H1 (cell line): ENCODE measurements at regions not wholly inside any gene's neighbourhood (a gene's known extent, or its start where the extent isn't known, plus 50 kb on each side); places are given as distances from the start of the nearest gene placed in this dataset.

Source experiments
- CTCF ChIA-PET: fragments of 300-600 bp; sonication (Branson Sonifier 250); formaldehyde crosslinking; loops from one replicate; lab custom pipeline; 2021; ENCODE audit not compliant: partially characterized antibody; lab: Charles Lee
- POLR2A ChIA-PET: fragments of 300-600 bp; sonication (Branson Sonifier 250); formaldehyde crosslinking; loops from one replicate; lab custom pipeline; 2021; ENCODE audit warnings: inconsistent platforms; ENCODE audit not compliant: partially characterized antibody; lab: Charles Lee
- DNase-seq, 2 experiments: peaks; one replicate each; pipeline versions ENCODE4 v3.0.0 to v3.0.0-alpha.2; 2010 to 2022; ENCODE audit warnings: low spot score in 2 of 2, low read depth in 1 of 2, mixed read lengths in 1 of 2
- FAIRE-seq: peaks from 2 replicates; lab custom pipeline; 2011; peaks lifted over from hg19 to GRCh38; lab: Jason Lieb, UNC
- H2AFZ ChIP-seq: 2 replicates; pipeline ENCODE4 v1.8.1; 2012; ENCODE audit warnings: low read length, inconsistent platforms
- H2AK5ac ChIP-seq: 2 replicates; pipeline ENCODE4 v1.6.1; 2013; ENCODE audit warnings: low read depth, low read length
- H2BK120ac ChIP-seq: replicated peaks from 2 replicates; pipeline ENCODE3; 2013; ENCODE audit warnings: low read depth, low read length, inconsistent platforms
- H2BK12ac ChIP-seq: 2 replicates; pipeline ENCODE4 v1.6.1; 2013; ENCODE audit warnings: low read depth, low read length
- H2BK15ac ChIP-seq: 2 replicates; pipeline ENCODE4 v1.6.1; 2013; ENCODE audit warnings: low read length
- H2BK20ac ChIP-seq: 2 replicates; pipeline ENCODE4 v1.6.1; 2013; ENCODE audit warnings: low read length
- H2BK5ac ChIP-seq: 2 replicates; pipeline ENCODE4 v1.6.1; 2013; ENCODE audit warnings: low read depth, low read length
- H3K14ac ChIP-seq: 2 replicates; pipeline ENCODE4 v1.6.1; 2013; ENCODE audit warnings: inconsistent platforms; ENCODE audit not compliant: insufficient read length
- H3K18ac ChIP-seq: 2 replicates; pipeline ENCODE4 v1.6.1; 2013; ENCODE audit warnings: low read length; ENCODE audit errors: extremely low read depth
- H3K23ac ChIP-seq: 2 replicates; pipeline ENCODE4 v1.6.1; 2013; ENCODE audit warnings: inconsistent platforms; ENCODE audit not compliant: insufficient read length
- H3K23me2 ChIP-seq: 2 replicates; pipeline ENCODE4 v1.6.1; 2013; ENCODE audit warnings: low read depth, low read length
- H3K27ac ChIP-seq: 2 replicates; pipeline ENCODE4 v1.6.1; 2011; ENCODE audit warnings: low read depth, low read length, inconsistent platforms
- H3K27me3 ChIP-seq, 4 experiments: replicated peaks in 1 of 4; 1 replicate in 1 of 4; 2 replicates in 3 of 4; pipeline versions ENCODE4 v1.6.1 to v1.8.1; 2011 to 2013; ENCODE audit warnings: low read length in 3 of 4, mild to moderate bottlenecking in 3 of 4, inconsistent platforms in 2 of 4, mixed read lengths in 2 of 4, moderate library complexity in 1 of 4; ENCODE audit not compliant: control insufficient read depth in 3 of 4, insufficient read depth in 3 of 4; ENCODE audit errors: extremely low read depth in 1 of 4
- H3K36me3 ChIP-seq, 4 experiments: 2 replicates each; pipeline versions ENCODE4 v1.6.1 to v1.8.1; 2011 to 2013; ENCODE audit warnings: mild to moderate bottlenecking in 4 of 4, low read length in 3 of 4, moderate library complexity in 2 of 4, control low read depth in 1 of 4, inconsistent platforms in 1 of 4; ENCODE audit not compliant: insufficient read depth in 4 of 4, control insufficient read depth in 2 of 4
- H3K4ac ChIP-seq: replicated peaks from 2 replicates; pipeline ENCODE3; 2013; ENCODE audit warnings: low read length, low read depth, mixed read lengths, inconsistent platforms; ENCODE audit not compliant: insufficient read length
- H3K4me1 ChIP-seq, 4 experiments: replicated peaks in 1 of 4; 1 replicate in 1 of 4; 2 replicates in 3 of 4; pipeline versions ENCODE4 v1.6.1 to v1.8.1; 2011 to 2013; ENCODE audit warnings: low read length in 3 of 4, inconsistent platforms in 2 of 4, mixed read lengths in 1 of 4; ENCODE audit not compliant: insufficient read depth in 4 of 4, control insufficient read depth in 3 of 4
- H3K4me2 ChIP-seq, 2 experiments: 2 replicates each; pipeline versions ENCODE4 v1.6.1 to v1.8.1; 2011 to 2013; ENCODE audit warnings: low read depth in 2 of 2, low read length in 2 of 2, control low read depth in 1 of 2, inconsistent platforms in 1 of 2, mild to moderate bottlenecking in 1 of 2; ENCODE audit not compliant: insufficient read depth in 1 of 2
- H3K4me3 ChIP-seq, 4 experiments: fragments of 200-600, 300-600 bp in 1 of 4; sonication (generic), shearing (Covaris generic), sonication (Bioruptor Twin) in 1 of 4; 2 replicates each; pipeline versions ENCODE4 v1.5.1 to v1.8.1; 2011 to 2016; ENCODE audit warnings: low read length in 4 of 4, low read depth in 3 of 4, control low read depth in 2 of 4, inconsistent platforms in 2 of 4, mild to moderate bottlenecking in 2 of 4, mixed read lengths in 1 of 4, moderate library complexity in 1 of 4; ENCODE audit not compliant: insufficient read depth in 2 of 4; ENCODE audit errors: extremely low read depth in 1 of 4
- H3K56ac ChIP-seq: replicated peaks from 2 replicates; pipeline ENCODE3; 2013; ENCODE audit warnings: low read depth, mild to moderate bottlenecking, mixed read lengths, low read length, inconsistent platforms; ENCODE audit not compliant: insufficient read length
- H3K79me1 ChIP-seq: 2 replicates; pipeline ENCODE4 v1.6.1; 2013; ENCODE audit warnings: low read depth, low read length, control low read depth
- H3K79me2 ChIP-seq, 2 experiments: 2 replicates each; pipeline versions ENCODE4 v1.6.1 to v1.8.1; 2012 to 2013; ENCODE audit warnings: low read length in 2 of 2, mild to moderate bottlenecking in 2 of 2, inconsistent platforms in 1 of 2; ENCODE audit not compliant: insufficient read depth in 2 of 2, control insufficient read depth in 1 of 2
- H3K9ac ChIP-seq, 4 experiments: replicated peaks in 1 of 4; 1 replicate in 1 of 4; 2 replicates in 3 of 4; pipeline versions ENCODE4 v1.6.1 to v1.8.1; 2011 to 2013; ENCODE audit warnings: low read depth in 3 of 4, low read length in 3 of 4, control low read depth in 2 of 4, mild to moderate bottlenecking in 2 of 4, moderate library complexity in 2 of 4, inconsistent platforms in 1 of 4; ENCODE audit errors: extremely low read depth in 1 of 4
- H3K9me3 ChIP-seq, 2 experiments: 2 replicates each; pipeline versions ENCODE4 v1.6.1 to v1.8.1; 2012 to 2013; ENCODE audit warnings: mild to moderate bottlenecking in 2 of 2, moderate library complexity in 2 of 2, control low read depth in 1 of 2, inconsistent platforms in 1 of 2, low read depth in 1 of 2, low read length in 1 of 2, mixed read lengths in 1 of 2; ENCODE audit not compliant: insufficient read depth in 2 of 2
- H4K20me1 ChIP-seq, 2 experiments: replicated peaks in 1 of 2; 2 replicates each; pipeline versions ENCODE3 to v1.8.1; 2011 to 2013; ENCODE audit warnings: inconsistent platforms in 2 of 2, low read length in 2 of 2, mild to moderate bottlenecking in 1 of 2; ENCODE audit not compliant: insufficient read depth in 2 of 2, control insufficient read depth in 1 of 2
- H4K5ac ChIP-seq: 2 replicates; pipeline ENCODE4 v1.6.1; 2013; ENCODE audit warnings: low read length, low read depth, mixed read lengths, inconsistent platforms; ENCODE audit not compliant: insufficient read length
- H4K8ac ChIP-seq: 2 replicates; pipeline ENCODE4 v1.8.0; 2013; ENCODE audit warnings: mild to moderate bottlenecking, moderate library complexity, low read length, inconsistent platforms; ENCODE audit not compliant: insufficient read depth; ENCODE audit errors: extremely low read depth
- H4K91ac ChIP-seq: replicated peaks from 2 replicates; pipeline ENCODE3; 2013; ENCODE audit warnings: low read length, mixed read lengths, inconsistent platforms; ENCODE audit not compliant: insufficient read length
- CHD1 ChIP-seq: IDR thresholded peaks from 2 replicates; pipeline ENCODE4 v1.6.1; 2012; ENCODE audit warnings: low read depth, low read length, improper control_type of control experiment
- CTBP2 ChIP-seq: IDR thresholded peaks from 2 replicates; pipeline ENCODE4 v1.7.0; 2011; ENCODE audit warnings: borderline replicate concordance, mild to moderate bottlenecking, moderate library complexity, mixed read lengths, low read length; ENCODE audit not compliant: insufficient read depth, insufficient read length
- JUN ChIP-seq: IDR thresholded peaks from 2 replicates; pipeline ENCODE4 v1.6.1; 2011; ENCODE audit warnings: low read depth, mild to moderate bottlenecking, improper control_type of control experiment, low read length
- JUND ChIP-seq: IDR thresholded peaks from 2 replicates; pipeline ENCODE4 v1.6.1; 2011; ENCODE audit warnings: mild to moderate bottlenecking, improper control_type of control experiment, low read length
- KDM1A ChIP-seq: fragments of 200-600, 300-600 bp; sonication (generic); IDR thresholded peaks from 2 replicates; pipeline ENCODE4 v1.7.1; 2016; ENCODE audit warnings: mild to moderate bottlenecking, low read length, borderline replicate concordance
- POLR2A ChIP-seq, 2 experiments: IDR thresholded peaks; 1 replicate in 1 of 2; 2 replicates in 1 of 2; pipeline ENCODE4 v1.6.1; 2011; ENCODE audit warnings: low read depth in 2 of 2, low read length in 2 of 2, mild to moderate bottlenecking in 2 of 2; ENCODE audit errors: control extremely low read depth in 1 of 2
- RNF2 ChIP-seq: fragments of 200-900, 300-1000 bp; sonication (generic); IDR thresholded peaks from 2 replicates; pipeline ENCODE4 v1.7.1; 2016; ENCODE audit warnings: borderline replicate concordance, low read depth, mild to moderate bottlenecking, antibody characterized with exemption, low read length; ENCODE audit not compliant: poor library complexity, severe bottlenecking; ENCODE audit errors: missing control alignments
- RXRA ChIP-seq: IDR thresholded peaks from 2 replicates; pipeline ENCODE4 v1.6.1; 2011; ENCODE audit warnings: low read depth, mild to moderate bottlenecking, low read length, moderate library complexity; ENCODE audit not compliant: insufficient read depth
- SAP30 ChIP-seq: fragments of 300-600 bp; sonication (generic); IDR thresholded peaks from 2 replicates; pipeline ENCODE4 v1.7.1; 2012; ENCODE audit warnings: low read length, moderate library complexity, mild to moderate bottlenecking, inconsistent platforms; ENCODE audit not compliant: insufficient read depth, insufficient replicate concordance
- USF2 ChIP-seq: IDR thresholded peaks from 2 replicates; pipeline ENCODE4 v1.6.1; 2011; ENCODE audit warnings: low read length, improper control_type of control experiment
- YY1 ChIP-seq: IDR thresholded peaks from 2 replicates; pipeline ENCODE4 v1.6.1; 2011; ENCODE audit warnings: low read depth, mild to moderate bottlenecking, low read length
- WGBS, 2 experiments: shearing (Covaris generic) in 1 of 2; methylation state at CpG; one replicate each; pipeline versions ENCODE4 v1.1.6 to v1.1.7; 2013 to 2015; ENCODE audit warnings: low lambda C conversion rate in 2 of 2, mixed read lengths in 2 of 2, inconsistent platforms in 1 of 2, low coverage in 1 of 2, missing lambda C conversion rate in 1 of 2; ENCODE audit not compliant: insufficient replicate concordance in 2 of 2, insufficient coverage in 1 of 2, insufficient read length in 1 of 2; ENCODE audit errors: extremely low coverage in 1 of 2, missing lambda C conversion rate in 1 of 2; 5-methylcytosine and 5-hydroxymethylcytosine counted together

- Histone ChIP-seq H3K4me1 (peaks cover 0 to 2% (median 0%) of the 10 kb centered on the region in 4 experiments; a peak in 2 of 7 replicates), H4K5ac (no peak overlapping the region), H2AK5ac (no peak overlapping the region), H3K14ac (no peak overlapping the region), H3K27ac (no peak overlapping the region), H3K9me3 (no peaks in the 10 kb centered on the region; a peak in 1 of 4 replicates), H3K4me3 (no peak overlapping the region), H2BK120ac (no peak overlapping the region), H3K4ac (no peak overlapping the region), H4K8ac (no peak overlapping the region), H2BK20ac (no peak overlapping the region), H2AFZ (0 out of 2 replicates have a peak overlapping the region, but pooled peaks have one; percentile 41), H3K79me2 (no peaks in the 10 kb centered on the region), H4K91ac (no peak overlapping the region), H3K4me2 (no peak overlapping the region), H2BK12ac (no peak overlapping the region), H3K27me3 (no peaks in the 10 kb centered on the region), H4K20me1 (no peaks in the 10 kb centered on the region), H3K56ac (no peak overlapping the region), H3K36me3 (no peaks in the 10 kb centered on the region), H3K79me1 (no peaks in the 10 kb centered on the region), H3K9ac (no peak overlapping the region), H3K23ac (no peak overlapping the region), H3K23me2 (no peaks in the 10 kb centered on the region), H2BK5ac (no peak overlapping the region), H3K18ac (no peak overlapping the region), H2BK15ac (no peak overlapping the region)
- DNase-seq (no peak), FAIRE-seq (no peak)
- POLR2A ChIA-PET: no interaction called here
- CTCF ChIA-PET: interaction anchor here (0.8 to 1.5 kb wide), 6 partner anchors 10 to 295 kb away, joined by 3 to 4 read pairs (median 3); no protein-coding TSS in a partner anchor
- 86% methylated on average over 1 of the region's 1 CpG; no CpG with 5 or more reads in 1 of the 2 experiments for WGBS, 2 experiments
- TF ChIP-seq POLR2A (IDR thresholded peaks at IDR 0.05; ENCODE audit: control extremely low read depth in 1 of 2, low read depth in 2 of 2, low read length in 2 of 2) (no peak), JUND (no peak), JUN (no peak), SAP30 (no peak), CTBP2 (no peak), RXRA (no peak), USF2 (no peak), KDM1A (no peak), RNF2 (no peak), YY1 (no peak), CHD1 (no peak)
These were observed 154.4 kb downstream of the BMP2 start for GRCh38 chr20:6921717-6922386.
